ENCODE measurements at regions not wholly inside any gene's neighbourhood (a gene's known extent, or its start where the extent isn't known, plus 50 kb on each side); places are given as distances from the start of the nearest gene placed in this dataset.

DNA sequence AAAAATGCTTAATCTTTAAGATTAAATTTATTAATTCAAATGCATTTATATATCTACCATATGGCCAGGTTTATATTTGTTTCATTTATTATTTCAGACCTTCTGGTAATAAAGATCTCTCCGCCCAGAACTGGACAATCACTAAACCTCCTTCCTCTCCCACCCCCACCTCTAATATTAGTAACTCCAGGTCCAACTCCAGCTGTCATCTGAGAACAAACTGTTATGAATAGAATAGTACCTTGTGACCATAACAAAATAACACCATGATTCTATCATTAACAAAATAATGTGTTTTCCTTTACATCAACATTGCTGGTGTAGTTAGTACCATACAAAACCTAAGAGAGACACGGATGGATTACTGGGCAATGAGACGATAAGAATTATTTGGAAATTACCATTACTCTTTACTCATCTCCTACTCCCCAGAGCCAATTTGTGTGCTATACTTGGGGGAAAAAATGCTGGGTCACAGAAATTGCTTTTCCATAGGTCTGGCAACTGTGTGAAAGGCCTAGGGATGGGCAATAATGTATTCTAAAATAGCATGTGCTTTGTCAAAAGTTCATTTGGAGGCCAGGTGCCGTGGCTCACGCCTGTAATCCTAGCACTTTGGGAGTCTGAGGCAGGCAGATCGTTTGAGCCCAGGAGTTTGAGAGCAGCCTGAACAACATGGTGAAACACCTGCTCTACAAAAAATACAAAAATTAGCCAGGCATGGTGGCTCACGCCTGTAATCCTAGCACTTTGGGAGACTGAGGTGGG is 186.1 kb downstream of the ENC1 start:
- DNase-seq (ENCODE audit: low spot score): no peak
- Histone ChIP-seq H3K9me3 (ENCODE audit: low read depth, low read length, poor library complexity, severe bottlenecking) (no peaks in the 10 kb centered on the region), H3K4me3 (ENCODE audit: low read depth, low read length, poor library complexity, severe bottlenecking) (no peak overlapping the region), H3K4me1 (ENCODE audit: insufficient read depth, low read length, poor library complexity, severe bottlenecking) (no peaks in the 10 kb centered on the region), H3K27me3 (replicated peaks; ENCODE audit: insufficient read depth, low read depth, low read length, poor library complexity) (no peaks in the 10 kb centered on the region), H3K36me3 (ENCODE audit: insufficient read depth, low read length, poor library complexity, severe bottlenecking) (no peaks in the 10 kb centered on the region), H3K27ac (ENCODE audit: low read depth, low read length, poor library complexity, severe bottlenecking) (no peak overlapping the region)
- intact Hi-C loops (cut with micrococcal nuclease; ENCODE audit: unreplicated experiment): no loop called here
- POLR2A ChIA-PET (ENCODE audit: low non-redundant PET): no interaction called here
- CTCF ChIA-PET: no interaction called here
- no peak for TF ChIP-seq EZH2 (IDR thresholded peaks at IDR 0.05; ENCODE audit: borderline replicate concordance, low read depth, low read length, poor library complexity, severe bottlenecking)
- TF ChIP-seq, protein P1, sequence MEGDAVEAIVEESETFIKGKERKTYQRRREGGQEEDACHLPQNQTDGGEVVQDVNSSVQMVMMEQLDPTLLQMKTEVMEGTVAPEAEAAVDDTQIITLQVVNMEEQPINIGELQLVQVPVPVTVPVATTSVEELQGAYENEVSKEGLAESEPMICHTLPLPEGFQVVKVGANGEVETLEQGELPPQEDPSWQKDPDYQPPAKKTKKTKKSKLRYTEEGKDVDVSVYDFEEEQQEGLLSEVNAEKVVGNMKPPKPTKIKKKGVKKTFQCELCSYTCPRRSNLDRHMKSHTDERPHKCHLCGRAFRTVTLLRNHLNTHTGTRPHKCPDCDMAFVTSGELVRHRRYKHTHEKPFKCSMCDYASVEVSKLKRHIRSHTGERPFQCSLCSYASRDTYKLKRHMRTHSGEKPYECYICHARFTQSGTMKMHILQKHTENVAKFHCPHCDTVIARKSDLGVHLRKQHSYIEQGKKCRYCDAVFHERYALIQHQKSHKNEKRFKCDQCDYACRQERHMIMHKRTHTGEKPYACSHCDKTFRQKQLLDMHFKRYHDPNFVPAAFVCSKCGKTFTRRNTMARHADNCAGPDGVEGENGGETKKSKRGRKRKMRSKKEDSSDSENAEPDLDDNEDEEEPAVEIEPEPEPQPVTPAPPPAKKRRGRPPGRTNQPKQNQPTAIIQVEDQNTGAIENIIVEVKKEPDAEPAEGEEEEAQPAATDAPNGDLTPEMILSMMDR (conservative IDR thresholded peaks at IDR 0.05; ENCODE audit: low read depth, low read length): no peak
- BruUV-seq (replicated peaks): no TSS peak

GRCh38 chr5:74452856-74453255 is 187.7 kb downstream of the ENC1 start:
- TF ChIP-seq, protein P1 (conservative IDR thresholded peaks at IDR 0.05; ENCODE audit: low read depth, low read length): no peak
- TF ChIP-seq EZH2 (IDR thresholded peaks at IDR 0.05; ENCODE audit: borderline replicate concordance, low read depth, low read length, poor library complexity, severe bottlenecking): no peak
- POLR2A ChIA-PET (ENCODE audit: low non-redundant PET): no interaction called here
- CTCF ChIA-PET: no interaction called here
- H3K27me3 ChIP-seq (replicated peaks; ENCODE audit: insufficient read depth, low read depth, low read length, poor library complexity): no peaks in the 10 kb centered on the region
- no peaks in the 10 kb centered on the region for H3K4me1 ChIP-seq (ENCODE audit: insufficient read depth, low read length, poor library complexity, severe bottlenecking)
- H3K9me3 ChIP-seq (ENCODE audit: low read depth, low read length, poor library complexity, severe bottlenecking): no peaks in the 10 kb centered on the region
- no TSS peak for BruUV-seq (replicated peaks)
- no peak for DNase-seq (ENCODE audit: low spot score)
- no peak overlapping the region for H3K4me3 ChIP-seq (ENCODE audit: low read depth, low read length, poor library complexity, severe bottlenecking)
- intact Hi-C loops (cut with micrococcal nuclease; ENCODE audit: unreplicated experiment): no loop called here
- H3K27ac ChIP-seq (ENCODE audit: low read depth, low read length, poor library complexity, severe bottlenecking): no peak overlapping the region
- H3K36me3 ChIP-seq (ENCODE audit: insufficient read depth, low read length, poor library complexity, severe bottlenecking): no peaks in the 10 kb centered on the region

GRCh38 chr5:74450095-74450494 is 190.4 kb downstream of the ENC1 start:
- Histone ChIP-seq H3K9me3 (ENCODE audit: low read depth, low read length, poor library complexity, severe bottlenecking) (no peaks in the 10 kb centered on the region), H3K27ac (ENCODE audit: low read depth, low read length, poor library complexity, severe bottlenecking) (no peak overlapping the region), H3K4me1 (ENCODE audit: insufficient read depth, low read length, poor library complexity, severe bottlenecking) (no peaks in the 10 kb centered on the region), H3K4me3 (ENCODE audit: low read depth, low read length, poor library complexity, severe bottlenecking) (no peak overlapping the region), H3K27me3 (replicated peaks; ENCODE audit: insufficient read depth, low read depth, low read length, poor library complexity) (no peaks in the 10 kb centered on the region), H3K36me3 (ENCODE audit: insufficient read depth, low read length, poor library complexity, severe bottlenecking) (no peaks in the 10 kb centered on the region)
- BruUV-seq (replicated peaks): no TSS peak
- DNase-seq (ENCODE audit: low spot score): no peak
- intact Hi-C loops (cut with micrococcal nuclease; ENCODE audit: unreplicated experiment): no loop called here
- ChIA-PET CTCF (no interaction called here), POLR2A (ENCODE audit: low non-redundant PET) (no interaction called here)
- no peak for TF ChIP-seq EZH2 (IDR thresholded peaks at IDR 0.05; ENCODE audit: borderline replicate concordance, low read depth, low read length, poor library complexity, severe bottlenecking)
- TF ChIP-seq, protein P1 (conservative IDR thresholded peaks at IDR 0.05; ENCODE audit: low read depth, low read length): no peak
